ENCODE measurements at regions not wholly inside any gene's neighbourhood (a gene's known extent, or its start where the extent isn't known, plus 50 kb on each side); places are given as distances from the start of the nearest gene placed in this dataset.

DNA sequence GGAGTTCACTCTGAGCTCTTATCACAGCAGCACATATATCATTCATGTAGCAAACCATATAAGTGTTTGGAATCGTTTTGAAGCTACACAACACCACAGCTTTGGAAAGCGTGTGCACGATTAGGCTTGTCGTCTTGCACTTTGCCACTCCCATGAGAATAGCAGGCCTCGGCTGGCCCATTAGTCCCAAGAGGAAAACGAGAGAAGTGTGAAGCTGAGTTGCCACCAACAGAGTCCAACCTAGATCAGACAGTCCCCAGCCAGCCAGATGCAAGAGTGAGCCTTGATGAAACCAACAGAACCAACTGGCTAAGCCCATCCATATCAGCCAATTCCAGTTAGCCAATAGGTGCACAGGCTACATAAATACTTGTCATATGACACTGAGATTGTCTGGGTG is 238.4 kb downstream of the C1orf94 start:
- Histone ChIP-seq H3K9ac (ENCODE audit: low read length) (no peak overlapping the region), H3K4me2 (ENCODE audit: low read length) (no peak overlapping the region), H3K9me3 (ENCODE audit: insufficient read depth, low read length) (no peaks in the 10 kb centered on the region), H3K79me2 (ENCODE audit: low read length) (no peaks in the 10 kb centered on the region), H3K27ac (ENCODE audit: low read length) (no peak overlapping the region), H3K36me3 (replicated peaks; ENCODE audit: low read depth, low read length) (no peaks in the 10 kb centered on the region), H3K27me3 (ENCODE audit: low read depth, low read length) (no peaks in the 10 kb centered on the region), H3K4me3 (ENCODE audit: low read length) (no peak overlapping the region), H2AFZ (ENCODE audit: low read depth, low read length) (no peak overlapping the region), H3K4me1 (ENCODE audit: low read length) (no peaks in the 10 kb centered on the region), H4K20me1 (ENCODE audit: insufficient read depth, low read length) (no peaks in the 10 kb centered on the region)
- TF ChIP-seq, protein P1, sequence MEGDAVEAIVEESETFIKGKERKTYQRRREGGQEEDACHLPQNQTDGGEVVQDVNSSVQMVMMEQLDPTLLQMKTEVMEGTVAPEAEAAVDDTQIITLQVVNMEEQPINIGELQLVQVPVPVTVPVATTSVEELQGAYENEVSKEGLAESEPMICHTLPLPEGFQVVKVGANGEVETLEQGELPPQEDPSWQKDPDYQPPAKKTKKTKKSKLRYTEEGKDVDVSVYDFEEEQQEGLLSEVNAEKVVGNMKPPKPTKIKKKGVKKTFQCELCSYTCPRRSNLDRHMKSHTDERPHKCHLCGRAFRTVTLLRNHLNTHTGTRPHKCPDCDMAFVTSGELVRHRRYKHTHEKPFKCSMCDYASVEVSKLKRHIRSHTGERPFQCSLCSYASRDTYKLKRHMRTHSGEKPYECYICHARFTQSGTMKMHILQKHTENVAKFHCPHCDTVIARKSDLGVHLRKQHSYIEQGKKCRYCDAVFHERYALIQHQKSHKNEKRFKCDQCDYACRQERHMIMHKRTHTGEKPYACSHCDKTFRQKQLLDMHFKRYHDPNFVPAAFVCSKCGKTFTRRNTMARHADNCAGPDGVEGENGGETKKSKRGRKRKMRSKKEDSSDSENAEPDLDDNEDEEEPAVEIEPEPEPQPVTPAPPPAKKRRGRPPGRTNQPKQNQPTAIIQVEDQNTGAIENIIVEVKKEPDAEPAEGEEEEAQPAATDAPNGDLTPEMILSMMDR (IDR thresholded peaks at IDR 0.05; ENCODE audit: low read depth, low read length): no peak
- no peak for TF ChIP-seq EZH2phosphoT487 (IDR thresholded peaks at IDR 0.05; ENCODE audit: low read depth)

GRCh38 chr1:34418166-34418565 is 241.5 kb downstream of the C1orf94 start:
- Histone ChIP-seq H3K9ac (ENCODE audit: low read length) (no peak overlapping the region), H3K27ac (ENCODE audit: low read length) (no peak overlapping the region), H3K36me3 (replicated peaks; ENCODE audit: low read depth, low read length) (no peaks in the 10 kb centered on the region), H3K27me3 (ENCODE audit: low read depth, low read length) (no peaks in the 10 kb centered on the region), H3K9me3 (ENCODE audit: insufficient read depth, low read length) (no peaks in the 10 kb centered on the region), H2AFZ (ENCODE audit: low read depth, low read length) (no peak overlapping the region), H3K4me3 (ENCODE audit: low read length) (no peak overlapping the region), H3K4me2 (ENCODE audit: low read length) (no peak overlapping the region), H3K79me2 (ENCODE audit: low read length) (no peaks in the 10 kb centered on the region), H4K20me1 (ENCODE audit: insufficient read depth, low read length) (no peaks in the 10 kb centered on the region), H3K4me1 (ENCODE audit: low read length) (no peaks in the 10 kb centered on the region)
- TF ChIP-seq EZH2phosphoT487 (IDR thresholded peaks at IDR 0.05; ENCODE audit: low read depth): no peak
- TF ChIP-seq, protein P1 (IDR thresholded peaks at IDR 0.05; ENCODE audit: low read depth, low read length): no peak

GRCh38 chr1:34419663-34420136 is 243.0 kb downstream of the C1orf94 start:
- H3K36me3 ChIP-seq (replicated peaks; ENCODE audit: low read depth, low read length): no peaks in the 10 kb centered on the region
- no peaks in the 10 kb centered on the region for H3K4me1 ChIP-seq (ENCODE audit: low read length)
- H2AFZ ChIP-seq (ENCODE audit: low read depth, low read length): no peak overlapping the region
- no peak overlapping the region for H3K4me3 ChIP-seq (ENCODE audit: low read length)
- H3K9ac ChIP-seq (ENCODE audit: low read length): no peak overlapping the region
- H3K79me2 ChIP-seq (ENCODE audit: low read length): no peaks in the 10 kb centered on the region
- H3K4me2 ChIP-seq (ENCODE audit: low read length): no peak overlapping the region
- no peaks in the 10 kb centered on the region for H3K27me3 ChIP-seq (ENCODE audit: low read depth, low read length)
- H3K27ac ChIP-seq (ENCODE audit: low read length): no peak overlapping the region
- no peaks in the 10 kb centered on the region for H3K9me3 ChIP-seq (ENCODE audit: insufficient read depth, low read length)
- no peak for TF ChIP-seq EZH2phosphoT487 (IDR thresholded peaks at IDR 0.05; ENCODE audit: low read depth)
- TF ChIP-seq, protein P1 (IDR thresholded peaks at IDR 0.05; ENCODE audit: low read depth, low read length): no peak
- H4K20me1 ChIP-seq (ENCODE audit: insufficient read depth, low read length): no peaks in the 10 kb centered on the region

- no peaks in the 10 kb centered on the region for H3K79me2 ChIP-seq (ENCODE audit: low read length)
- H3K27me3 ChIP-seq (ENCODE audit: low read depth, low read length): no peaks in the 10 kb centered on the region
- H3K4me3 ChIP-seq (ENCODE audit: low read length): no peak overlapping the region
- no peaks in the 10 kb centered on the region for H4K20me1 ChIP-seq (ENCODE audit: insufficient read depth, low read length)
- H3K9me3 ChIP-seq (ENCODE audit: insufficient read depth, low read length): no peaks in the 10 kb centered on the region
- no peak overlapping the region for H3K4me2 ChIP-seq (ENCODE audit: low read length)
- no peaks in the 10 kb centered on the region for H3K36me3 ChIP-seq (replicated peaks; ENCODE audit: low read depth, low read length)
- TF ChIP-seq EZH2phosphoT487 (IDR thresholded peaks at IDR 0.05; ENCODE audit: low read depth): no peak
- TF ChIP-seq, protein P1 (IDR thresholded peaks at IDR 0.05; ENCODE audit: low read depth, low read length): no peak
- H3K4me1 ChIP-seq (ENCODE audit: low read length): no peaks in the 10 kb centered on the region
- H3K27ac ChIP-seq (ENCODE audit: low read length): no peak overlapping the region
- H2AFZ ChIP-seq (ENCODE audit: low read depth, low read length): no peak overlapping the region
- H3K9ac ChIP-seq (ENCODE audit: low read length): no peak overlapping the region
These were observed 248.3 kb downstream of the C1orf94 start for GRCh38 chr1:34425046-34425445.

Measured in OCI-LY3 (cell line).